ENCODE measurements at regions not wholly inside any gene's neighbourhood (a gene's known extent, or its start where the extent isn't known, plus 50 kb on each side); places are given as distances from the start of the nearest gene placed in this dataset.

DNA sequence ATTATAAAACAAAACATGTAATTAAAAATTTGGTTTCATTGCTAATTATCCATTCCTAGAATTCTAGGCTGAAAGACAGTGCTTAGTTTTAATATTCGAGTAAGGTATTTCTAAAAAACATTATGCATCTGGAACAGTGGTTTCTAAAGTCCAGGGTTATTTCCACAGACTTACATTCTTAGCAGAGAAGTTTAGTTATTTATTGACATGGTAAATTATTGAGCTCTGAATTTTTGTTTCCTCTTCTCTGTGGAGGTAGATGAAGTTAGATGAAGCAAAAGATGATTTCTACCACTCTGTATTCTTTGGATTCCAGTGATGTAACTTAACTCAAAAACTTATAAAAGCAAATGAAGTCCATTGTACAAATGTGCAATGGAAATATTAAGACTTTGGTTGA, 709.4 kb downstream of the MRPL39 start:
- TF ChIP-seq EZH2 (IDR thresholded peaks at IDR 0.05; ENCODE audit: insufficient read depth, poor library complexity, severe bottlenecking) (no peak), EZH2phosphoT487 (IDR thresholded peaks at IDR 0.05; ENCODE audit: insufficient read depth, low read depth) (no peak)

All from GM23248 (cell line).